T-helper 1 cell (primary cell): ENCODE measurements at regions not wholly inside any gene's neighbourhood (a gene's known extent, or its start where the extent isn't known, plus 50 kb on each side); places are given as distances from the start of the nearest gene placed in this dataset.
"Not testable (repeated sequence)": the region's sequence is repeated elsewhere in the genome, so short reads cannot be mapped to it uniquely, and the experiment has no call there.

Experiments
- DNase-seq, 5 donors: peaks; one replicate each; pipeline ENCODE4 v3.0.0-alpha.2; 2012 to 2020

- DNase-seq, result no peak
Measured at GRCh38 chr2:129361688-129362087, 617.8 kb upstream of the RAB6C start.

GRCh38 chr2:129366263-129366662 is 613.2 kb upstream of the RAB6C start:
- no peak for DNase-seq

DNA sequence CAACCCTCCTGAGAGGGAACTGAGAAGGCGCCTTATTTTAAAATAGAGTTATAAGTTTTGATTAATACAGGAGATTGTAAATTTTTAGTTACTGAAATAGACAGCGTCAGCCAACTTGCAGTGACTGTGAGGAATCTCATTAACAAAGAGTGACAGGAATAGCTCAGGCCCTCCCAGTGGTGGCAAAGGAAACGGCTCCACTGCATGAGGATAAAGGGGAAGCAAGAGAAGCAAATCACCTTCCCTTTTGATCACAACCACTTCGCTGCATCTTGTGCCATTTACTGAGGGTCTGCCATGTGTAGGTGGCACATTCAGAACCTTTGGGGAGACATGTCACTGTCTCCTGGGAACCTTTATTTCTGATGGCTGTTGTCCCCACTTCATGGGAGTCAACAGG is 612.4 kb upstream of the RAB6C start:
- DNase-seq, result no peak

- DNase-seq, result no peak
Measured at GRCh38 chr2:129369437-129369836, 610.0 kb upstream of the RAB6C start.

- no peak for DNase-seq
Measured at GRCh38 chr2:129374452-129374851, 605.0 kb upstream of the RAB6C start.

DNA sequence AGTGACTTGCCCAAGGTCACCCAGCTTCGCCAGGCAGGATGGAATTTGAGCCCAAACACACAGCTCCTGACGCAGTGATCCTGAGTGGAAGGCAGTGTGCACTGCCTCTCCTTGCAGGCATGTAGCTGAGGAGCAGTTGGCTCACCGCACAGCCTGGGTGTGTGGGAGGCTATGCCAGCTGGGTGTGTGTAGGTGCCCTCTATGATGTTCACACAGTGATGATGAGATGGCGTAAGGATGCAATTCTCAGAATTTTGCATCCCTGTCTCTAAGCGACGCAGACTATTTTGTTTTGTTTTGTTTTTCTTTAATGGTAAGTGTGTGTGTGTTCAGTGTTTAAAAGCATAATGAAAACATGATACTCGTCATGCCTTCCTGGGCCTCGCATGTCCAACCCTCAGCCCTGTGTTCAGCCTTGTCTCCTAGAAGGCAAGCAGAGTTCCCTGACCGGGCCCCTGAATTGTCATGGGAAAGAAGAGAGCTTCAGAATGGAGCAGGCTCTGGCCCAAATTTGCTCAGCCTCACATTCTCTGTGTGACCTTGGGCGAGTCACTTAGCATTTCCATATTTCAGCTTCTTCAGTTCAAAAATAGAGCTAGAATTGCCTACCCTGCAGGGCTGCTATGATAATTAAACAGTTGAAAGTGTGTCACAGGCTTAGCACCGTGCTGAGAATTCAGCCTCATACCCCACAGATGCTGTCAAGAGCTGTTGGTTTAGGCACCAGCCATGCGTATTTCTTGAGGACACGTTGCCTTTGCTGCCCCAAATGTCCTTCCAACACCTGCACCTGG is 603.6 kb upstream of the RAB6C start:
- no peak for DNase-seq

DNA sequence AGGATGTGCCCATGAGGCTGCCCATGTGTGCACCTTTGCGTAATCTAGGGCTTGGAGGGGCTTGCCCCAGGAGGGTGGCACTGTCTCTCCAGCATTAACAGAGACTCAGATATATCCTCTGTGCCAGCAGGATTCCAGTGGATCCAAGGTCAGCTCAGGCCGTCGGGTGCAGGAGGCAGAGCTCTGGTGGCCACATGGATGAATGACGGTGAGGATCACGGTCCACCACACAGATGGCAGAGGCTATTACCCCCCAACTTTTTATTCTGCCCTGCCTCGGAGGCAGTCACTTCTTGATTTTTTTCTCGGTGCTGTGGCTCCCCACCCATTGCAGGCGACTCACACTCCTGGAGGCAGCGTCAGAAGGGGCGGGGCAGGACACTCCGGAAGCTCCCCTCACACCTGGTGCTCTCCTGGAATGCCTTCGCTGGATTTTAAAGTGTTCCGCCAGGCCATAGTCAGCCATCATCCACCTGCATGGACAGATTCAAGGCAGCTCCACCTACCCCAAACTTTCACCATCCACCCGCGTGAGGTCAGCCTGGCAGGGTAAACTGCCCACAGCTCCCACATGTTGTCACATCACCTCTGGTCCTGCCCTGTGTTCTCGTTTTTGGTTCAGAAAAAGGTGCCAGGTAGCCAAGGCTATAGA is 602.9 kb upstream of the RAB6C start:
- DNase-seq, result no peak

GRCh38 chr2:129377078-129377469 is 602.4 kb upstream of the RAB6C start:
- DNase-seq, result no peak

- no peak for DNase-seq
Measured at GRCh38 chr2:129378186-129378585, 601.3 kb upstream of the RAB6C start.

- DNase-seq, result no peak
Measured at GRCh38 chr2:129379411-129379810, 600.1 kb upstream of the RAB6C start.

GRCh38 chr2:129381789-129382188 is 597.7 kb upstream of the RAB6C start:
- no peak for DNase-seq

DNA sequence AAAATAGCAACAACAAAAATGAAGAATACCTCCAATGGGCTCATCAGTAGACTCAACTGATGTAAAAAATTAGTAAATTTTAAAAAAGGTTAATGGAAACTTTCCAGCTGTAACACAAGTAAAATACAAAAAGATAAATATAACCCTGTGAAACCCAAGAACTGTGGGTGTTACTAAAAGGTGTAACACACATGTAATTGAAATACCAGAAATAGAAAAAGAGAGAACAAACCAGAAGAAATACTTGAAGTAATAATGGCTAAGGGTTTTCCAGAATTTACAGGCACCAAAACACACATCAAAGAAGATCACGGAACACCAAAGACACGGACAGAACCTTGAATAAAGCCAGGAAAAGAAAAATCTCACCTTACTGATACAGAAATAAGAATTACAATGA is 590.6 kb upstream of the RAB6C start:
- DNase-seq, result no peak

DNA sequence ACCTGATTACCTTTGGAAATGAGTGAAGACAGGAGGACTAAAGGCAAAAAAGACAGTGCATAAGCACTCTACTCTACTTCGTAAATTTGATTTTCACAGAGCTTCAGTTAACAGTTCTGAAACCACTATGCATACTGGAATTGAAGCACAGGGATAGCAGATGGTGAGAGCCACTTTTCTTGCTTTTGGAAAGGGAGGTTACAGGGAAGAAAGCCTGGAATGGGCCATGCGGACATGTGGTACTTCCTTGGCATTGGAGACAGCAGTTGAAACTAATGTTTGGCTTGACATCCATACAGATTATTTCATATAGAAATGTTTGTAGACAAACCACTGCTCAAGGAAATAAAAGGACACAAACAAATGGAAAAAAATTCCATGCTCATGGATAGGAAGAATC is 585.6 kb upstream of the RAB6C start:
- DNase-seq, result no peak

- DNase-seq, result no peak
Measured at GRCh38 chr2:129396980-129397599, 582.4 kb upstream of the RAB6C start.

DNA sequence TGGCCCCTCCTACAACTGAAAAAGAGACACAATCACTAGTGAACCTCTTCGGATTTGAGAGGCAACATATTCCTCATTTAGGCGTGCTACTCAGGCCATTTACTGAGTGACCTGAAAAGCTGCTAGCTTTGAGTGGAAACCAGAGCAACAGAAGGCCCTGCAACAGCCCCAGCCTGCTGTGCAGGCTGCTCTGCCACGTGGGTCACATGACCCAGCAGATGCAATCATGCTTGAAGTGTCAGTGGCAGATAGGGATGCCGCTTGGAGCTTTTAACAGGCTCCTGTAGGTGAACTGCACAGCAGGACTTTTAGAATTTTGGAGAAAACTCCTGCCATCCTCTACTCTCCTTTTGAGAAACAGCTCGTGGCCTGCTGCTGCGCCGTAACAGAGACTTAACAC is 578.6 kb upstream of the RAB6C start:
- DNase-seq, result no peak

DNA sequence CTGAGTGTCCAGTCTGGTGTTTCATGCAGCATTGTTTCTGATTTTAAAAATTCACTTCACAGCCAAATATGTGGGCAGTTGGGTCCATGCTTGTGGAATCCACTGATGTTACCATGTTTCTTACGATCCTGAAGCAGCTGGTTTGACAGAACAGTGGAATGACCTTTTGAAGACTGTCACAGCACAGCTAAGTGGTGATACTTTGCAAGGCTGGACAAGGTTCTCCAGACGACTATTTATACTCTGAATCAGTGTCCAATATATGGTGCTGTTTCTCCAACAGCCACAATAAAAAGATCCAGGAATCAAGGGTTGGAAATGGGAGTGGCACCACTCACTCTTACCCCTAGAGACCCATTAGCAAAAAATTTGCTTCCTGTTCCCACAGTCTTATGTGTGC is 577.4 kb upstream of the RAB6C start:
- DNase-seq, result no peak

DNA sequence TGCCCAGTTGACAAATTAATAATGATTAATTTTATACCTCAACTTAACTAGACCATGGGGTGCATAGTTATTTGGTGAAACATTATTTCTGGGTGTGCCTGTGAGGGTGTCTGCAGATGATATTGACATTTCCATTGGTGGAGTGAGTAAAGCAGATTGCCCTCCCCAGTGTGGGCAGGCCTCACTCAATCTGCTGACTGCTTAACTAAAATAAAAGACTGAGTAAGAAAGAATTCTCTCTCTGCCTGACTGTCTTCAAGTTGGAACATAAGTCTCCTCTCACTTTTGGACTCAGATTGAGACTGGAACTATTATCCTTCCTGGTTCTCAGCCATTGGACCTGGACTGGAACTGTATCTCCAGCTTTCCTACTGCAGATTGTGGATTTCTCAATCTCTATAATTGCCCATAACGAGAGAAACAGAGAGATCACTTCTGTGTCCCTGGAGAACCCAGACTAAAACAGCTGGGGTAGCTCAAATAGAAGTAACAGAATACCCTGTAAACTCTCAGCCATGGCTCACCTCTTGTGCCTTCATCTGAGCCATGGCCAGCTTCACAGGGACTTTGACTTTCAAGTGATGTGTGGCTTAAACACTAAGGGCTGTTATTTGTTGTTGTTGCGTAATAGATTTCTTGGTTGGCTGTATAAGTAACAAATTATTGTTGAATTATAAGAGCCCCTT is 575.3 kb upstream of the RAB6C start:
- DNase-seq, result no peak

- no peak for DNase-seq
Measured at GRCh38 chr2:129408570-129408969, 570.9 kb upstream of the RAB6C start.

- not testable (repeated sequence) for DNase-seq
Measured at GRCh38 chr2:129417041-129417440, 562.4 kb upstream of the RAB6C start.

GRCh38 chr2:129422028-129422427 is 557.4 kb upstream of the RAB6C start:
- DNase-seq, result no peak

- no peak for DNase-seq
Measured at GRCh38 chr2:129428086-129428660, 551.3 kb upstream of the RAB6C start.

DNA sequence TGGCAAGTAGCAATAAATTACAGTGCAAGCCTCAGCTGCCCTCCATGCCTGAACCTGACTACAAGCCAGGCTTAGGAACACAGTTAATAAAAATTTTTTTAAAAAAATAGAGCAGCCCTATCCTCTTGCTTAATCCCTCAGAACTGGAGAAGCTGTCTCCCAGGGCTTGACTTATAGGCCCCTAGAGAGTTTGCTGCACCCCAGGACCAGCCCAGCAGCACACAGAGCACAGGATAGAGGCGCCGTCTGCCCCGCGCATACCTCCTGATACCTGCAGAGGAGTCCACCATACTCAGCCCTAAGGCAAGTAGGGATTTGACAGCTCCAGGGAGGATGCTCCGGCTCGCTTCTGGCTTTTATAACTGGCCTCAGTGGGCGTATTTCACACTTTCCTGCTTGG is 548.6 kb upstream of the RAB6C start:
- no peak for DNase-seq

DNA sequence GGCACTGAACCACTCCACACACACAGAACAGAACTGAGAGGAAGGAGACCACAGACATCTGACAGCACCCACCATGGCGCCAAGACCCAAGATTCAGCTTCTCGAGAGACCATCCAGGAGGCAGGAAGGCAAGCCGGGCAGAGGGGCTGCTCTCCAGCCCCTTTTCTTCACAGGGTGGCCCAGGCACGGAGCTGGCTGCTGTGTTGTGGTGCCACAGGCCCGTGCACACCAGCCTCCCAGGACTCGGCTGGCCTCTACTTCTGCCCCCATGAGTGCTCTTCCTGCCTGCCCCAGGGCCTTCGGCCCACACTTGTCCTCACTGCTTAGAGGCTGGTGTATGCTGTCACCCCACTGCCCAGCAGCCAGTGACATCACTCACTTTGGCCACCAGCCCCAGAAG is 547.6 kb upstream of the RAB6C start:
- DNase-seq, result no peak
